Body of pancreas (tissue), 4 donors: ENCODE measurements at regions not wholly inside any gene's neighbourhood (a gene's known extent, or its start where the extent isn't known, plus 50 kb on each side); places are given as distances from the start of the nearest gene placed in this dataset.

ENCODE experiments used
- CTCF ChIP-seq, 7 experiments: fragments of 450-650 bp in 4 of 7; fragments of 200-600 bp in 3 of 7; sonication (generic) in 3 of 7; IDR thresholded peaks; one replicate each; pipeline ENCODE4 v1.5.1; 2016 to 2019; ENCODE audit warnings: antibody characterized with exemption in 7 of 7
- POLR2A ChIP-seq, 3 donors: fragments of 450-650 bp; IDR thresholded peaks; one replicate each; pipeline ENCODE4 v1.6.1; 2016; ENCODE audit warnings: antibody characterized with exemption in 3 of 3, mild to moderate bottlenecking in 2 of 3

- TF ChIP-seq CTCF (IDR thresholded peaks at IDR 0.05) (no peak), POLR2A (IDR thresholded peaks at IDR 0.05) (no peak)
These were observed 79.1 kb downstream of the CD164 start for GRCh38 chr6:109303164-109303563.
